Thyroid gland (tissue), 4 donors: ENCODE measurements at regions not wholly inside any gene's neighbourhood (a gene's known extent, or its start where the extent isn't known, plus 50 kb on each side); places are given as distances from the start of the nearest gene placed in this dataset.

Experiments
- POLR2A ChIP-seq, 2 donors: fragments of 450-650 bp; IDR thresholded peaks; one replicate each; pipeline ENCODE4 v1.6.1; 2017; ENCODE audit warnings: antibody characterized with exemption in 2 of 2, mild to moderate bottlenecking in 2 of 2, moderate library complexity in 1 of 2
- TF ChIP-seq, protein P1 (sequence below), 6 experiments: fragments of 200-600 bp in 3 of 6; fragments of 450-650 bp in 3 of 6; sonication (generic) in 3 of 6; IDR thresholded peaks; one replicate each; pipeline ENCODE4 v1.5.1; 2016 to 2019; ENCODE audit warnings: antibody characterized with exemption in 6 of 6, mild to moderate bottlenecking in 2 of 6, inconsistent platforms in 1 of 6, moderate library complexity in 1 of 6

DNA sequence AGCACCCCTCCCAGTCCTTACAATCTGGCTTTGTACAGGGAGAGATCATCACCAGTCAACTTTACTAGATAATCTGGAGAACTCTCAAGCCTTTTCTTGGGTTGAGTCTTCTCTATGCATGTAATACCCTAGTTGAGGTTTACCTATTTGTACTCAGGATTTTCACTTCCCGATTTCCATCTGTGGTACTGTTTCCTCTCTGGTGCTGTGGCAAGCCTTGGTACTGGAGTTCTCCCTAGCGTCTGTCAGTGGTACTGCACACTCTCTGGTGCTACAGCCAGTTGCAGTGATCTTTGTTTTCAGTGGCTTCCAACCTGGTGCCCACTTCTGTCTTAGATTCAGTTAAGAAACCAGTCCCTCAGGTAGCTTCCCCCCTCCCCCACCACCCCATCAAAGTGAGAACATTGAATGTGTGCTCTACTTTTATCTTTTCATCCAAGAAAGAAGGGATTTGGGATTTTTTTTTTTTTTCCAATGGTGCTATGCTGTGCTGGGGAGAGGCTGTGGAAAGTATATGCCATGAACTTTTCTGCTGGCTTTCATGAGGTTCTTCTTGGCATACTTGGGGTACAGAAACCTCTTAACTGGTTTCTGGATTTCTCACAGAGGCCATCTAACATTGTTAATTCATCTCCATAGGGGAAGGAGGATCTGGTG, 69.4 kb upstream of the EVL start:
- TF ChIP-seq, protein P1, sequence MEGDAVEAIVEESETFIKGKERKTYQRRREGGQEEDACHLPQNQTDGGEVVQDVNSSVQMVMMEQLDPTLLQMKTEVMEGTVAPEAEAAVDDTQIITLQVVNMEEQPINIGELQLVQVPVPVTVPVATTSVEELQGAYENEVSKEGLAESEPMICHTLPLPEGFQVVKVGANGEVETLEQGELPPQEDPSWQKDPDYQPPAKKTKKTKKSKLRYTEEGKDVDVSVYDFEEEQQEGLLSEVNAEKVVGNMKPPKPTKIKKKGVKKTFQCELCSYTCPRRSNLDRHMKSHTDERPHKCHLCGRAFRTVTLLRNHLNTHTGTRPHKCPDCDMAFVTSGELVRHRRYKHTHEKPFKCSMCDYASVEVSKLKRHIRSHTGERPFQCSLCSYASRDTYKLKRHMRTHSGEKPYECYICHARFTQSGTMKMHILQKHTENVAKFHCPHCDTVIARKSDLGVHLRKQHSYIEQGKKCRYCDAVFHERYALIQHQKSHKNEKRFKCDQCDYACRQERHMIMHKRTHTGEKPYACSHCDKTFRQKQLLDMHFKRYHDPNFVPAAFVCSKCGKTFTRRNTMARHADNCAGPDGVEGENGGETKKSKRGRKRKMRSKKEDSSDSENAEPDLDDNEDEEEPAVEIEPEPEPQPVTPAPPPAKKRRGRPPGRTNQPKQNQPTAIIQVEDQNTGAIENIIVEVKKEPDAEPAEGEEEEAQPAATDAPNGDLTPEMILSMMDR (IDR thresholded peaks at IDR 0.05) = peak; percentile 60 to 85 (median 70)
- no peak for TF ChIP-seq POLR2A (IDR thresholded peaks at IDR 0.05)
